ENCODE measurements at regions not wholly inside any gene's neighbourhood (a gene's known extent, or its start where the extent isn't known, plus 50 kb on each side); places are given as distances from the start of the nearest gene placed in this dataset.
"Not testable (repeated sequence)": the region's sequence is repeated elsewhere in the genome, so short reads cannot be mapped to it uniquely, and the experiment has no call there.

DNA sequence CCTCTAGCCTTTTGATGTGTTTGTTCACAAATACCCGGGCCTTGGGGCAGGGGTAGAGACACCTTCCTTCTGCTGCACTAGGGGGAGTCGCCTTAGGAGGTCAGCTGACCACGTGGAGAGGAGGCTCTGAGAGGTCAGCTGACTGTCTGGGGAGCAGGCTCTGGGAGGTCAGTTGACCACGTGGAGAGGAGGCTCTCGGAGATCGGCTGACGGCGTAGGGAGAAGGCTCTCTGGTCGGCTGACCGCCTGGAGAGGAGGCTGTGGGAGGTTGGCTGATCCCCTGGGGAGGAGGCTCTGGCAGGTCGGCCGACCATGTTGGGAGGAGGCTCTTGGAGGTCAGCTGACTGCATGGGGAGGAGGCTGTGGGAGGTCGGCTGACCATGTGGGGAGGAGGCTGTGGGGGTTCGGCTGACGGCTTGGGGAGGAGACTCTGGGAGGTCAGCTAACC lies 59.6 kb upstream of the LYZL1 start:
- DNase-seq = no peak

DNA sequence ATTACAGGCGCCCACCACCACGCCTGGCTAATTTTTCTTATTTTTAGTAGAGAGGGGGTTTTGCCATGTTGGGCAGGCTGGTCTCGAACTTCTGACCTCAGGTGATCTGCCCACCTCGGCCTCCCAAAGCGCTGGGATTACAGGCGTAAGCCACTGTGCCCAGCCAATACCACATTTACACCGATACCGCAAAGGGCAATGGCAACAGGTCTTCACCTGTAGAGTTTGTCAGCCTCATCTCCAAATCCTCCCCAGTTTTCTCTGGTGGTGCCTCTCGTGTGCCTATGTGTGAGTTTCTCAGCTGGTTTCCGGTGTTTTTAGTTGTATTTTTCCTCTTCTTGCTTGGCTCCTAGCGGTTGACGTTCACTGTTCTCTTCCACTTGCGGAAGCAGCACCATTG lies 52.0 kb upstream of the LYZL1 start:
- not testable (repeated sequence) for DNase-seq

DNA sequence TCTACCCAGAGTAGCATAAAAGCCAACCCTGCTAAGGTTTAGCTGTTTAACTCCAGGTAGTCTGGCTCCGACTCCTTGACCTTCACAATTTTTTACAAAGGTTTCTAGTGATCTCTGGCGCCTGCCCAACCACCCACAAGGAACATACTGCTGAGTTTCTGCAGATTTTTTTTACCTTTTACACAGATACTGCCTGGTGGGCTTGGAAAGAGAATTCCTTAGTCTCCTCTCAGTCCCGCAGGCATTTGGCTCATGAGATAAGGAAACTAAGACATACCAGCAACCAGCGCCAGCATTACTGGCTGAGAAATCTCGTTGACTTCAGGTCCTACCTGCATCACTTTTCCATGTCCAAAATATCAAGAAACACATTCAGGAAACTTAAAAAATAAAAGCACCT lies 51.1 kb upstream of the LYZL1 start:
- no peak for DNase-seq

DNA sequence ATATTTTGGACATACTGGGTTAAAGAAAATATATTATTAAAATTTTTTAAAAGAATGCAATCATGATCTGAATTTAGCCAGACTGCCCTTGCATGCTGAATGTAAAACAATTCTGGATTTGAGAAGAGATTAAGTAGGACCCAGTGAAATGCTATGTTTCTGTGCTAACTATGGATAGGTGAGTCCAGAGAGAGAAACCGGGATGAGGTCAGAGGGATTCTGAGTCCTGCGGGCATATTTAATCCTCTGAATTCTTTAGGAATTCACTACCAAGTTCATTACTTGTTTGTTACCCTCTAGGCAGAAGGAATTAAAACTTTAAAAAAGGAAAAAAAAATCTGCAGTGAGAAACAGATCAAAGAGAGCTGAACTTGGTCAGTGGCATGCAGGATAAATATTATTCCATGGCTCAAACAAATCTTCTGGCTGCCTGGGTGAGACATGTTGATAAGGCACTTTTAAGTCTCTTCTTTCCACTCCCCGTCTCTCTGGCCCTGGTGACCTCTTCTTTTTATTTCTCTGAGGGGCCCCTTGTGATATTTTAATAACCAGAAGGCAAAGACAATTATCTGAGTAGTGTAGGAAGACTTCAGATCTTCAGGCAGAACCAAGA lies 50.2 kb upstream of the LYZL1 start:
- no peak for DNase-seq
